Kidney (tissue), 13 donors: ENCODE measurements at regions not wholly inside any gene's neighbourhood (a gene's known extent, or its start where the extent isn't known, plus 50 kb on each side); places are given as distances from the start of the nearest gene placed in this dataset.

ENCODE experiments used
- DNase-seq, 5 donors: peaks; one replicate each; pipeline ENCODE4 v3.0.0-alpha.2; 2013 to 2020
- FAIRE-seq: peaks from 2 replicates; lab custom pipeline; 2012; peaks lifted over from hg19 to GRCh38; lab: Jason Lieb, UNC
- H3K27ac ChIP-seq, 2 donors: one replicate each; pipeline ENCODE4 v1.7.0; 2013; ENCODE audit warnings: low read depth in 2 of 2, low read length in 2 of 2, inconsistent platforms in 1 of 2
- H3K27me3 ChIP-seq: one replicate; pipeline ENCODE4 v1.7.1; 2013; ENCODE audit warnings: low read length, inconsistent platforms; ENCODE audit not compliant: control insufficient read depth, insufficient read depth
- H3K36me3 ChIP-seq, 3 donors: one replicate each; pipeline versions ENCODE4 v1.7.0 to v1.7.1; 2013; ENCODE audit warnings: low read length in 3 of 3, control low read depth in 1 of 3, inconsistent platforms in 1 of 3; ENCODE audit not compliant: insufficient read depth in 3 of 3, control insufficient read depth in 2 of 3
- H3K4me1 ChIP-seq, 3 donors: one replicate each; pipeline versions ENCODE4 v1.7.0 to v1.7.1; 2013; ENCODE audit warnings: low read length in 3 of 3, inconsistent platforms in 1 of 3, low read depth in 1 of 3; ENCODE audit not compliant: control insufficient read depth in 2 of 3, insufficient read depth in 2 of 3
- H3K4me3 ChIP-seq, 3 donors: one replicate each; pipeline versions ENCODE4 v1.7.0 to v1.8.1; 2013; ENCODE audit warnings: low read length in 3 of 3, control low read depth in 1 of 3, inconsistent platforms in 1 of 3
- H3K9ac ChIP-seq, 3 donors: one replicate each; pipeline versions ENCODE4 v1.7.0 to v1.7.1; 2013; ENCODE audit warnings: low read length in 3 of 3, control low read depth in 1 of 3, inconsistent platforms in 1 of 3
- H3K9me3 ChIP-seq, 3 donors: one replicate each; pipeline versions ENCODE4 v1.7.0 to v1.7.1; 2013; ENCODE audit warnings: low read length in 3 of 3, control low read depth in 1 of 3, inconsistent platforms in 1 of 3; ENCODE audit not compliant: control insufficient read depth in 2 of 3, insufficient read depth in 1 of 3
- CTCF ChIP-seq: IDR thresholded peaks from 3 replicates; pipeline ENCODE4 v1.5.1; 2012; ENCODE audit warnings: mild to moderate bottlenecking, moderate library complexity, borderline replicate concordance; ENCODE audit not compliant: insufficient read depth; ENCODE audit errors: extremely low read depth
- intact Hi-C: fragments of 100-400 bp; cut with DNase I; formaldehyde crosslinking; loops from one replicate; pipeline ENCODE4 v1.11.1; 2022
- donor health status: control.
- donor health status: control.
- donor health status: control.
- donor health status: control.
- donor health status: control.
- donor health status: DM: yes; HTN: yes; CAD: no.
- donor health status: Normal renal cell carcinoma (clear cell type).

GRCh38 chr9:1909322-1909721 is 105.8 kb upstream of the SMARCA2 start:
- no peak overlapping the region for H3K9ac ChIP-seq
- no peak overlapping the region for H3K27ac ChIP-seq
- H3K36me3 ChIP-seq: no peaks in the 10 kb centered on the region
- no peak for FAIRE-seq
- no peaks in the 10 kb centered on the region for H3K9me3 ChIP-seq
- no peak overlapping the region for H3K4me3 ChIP-seq
- no peaks in the 10 kb centered on the region for H3K4me1 ChIP-seq
- H3K27me3 ChIP-seq: no peaks in the 10 kb centered on the region
- no peak for DNase-seq
- intact Hi-C loops: no loop called here
- TF ChIP-seq CTCF: no peak

- no peak for DNase-seq
- H3K4me1 ChIP-seq: no peaks in the 10 kb centered on the region
- no peak overlapping the region for H3K4me3 ChIP-seq
- no peaks in the 10 kb centered on the region for H3K9me3 ChIP-seq
- H3K36me3 ChIP-seq: no peaks in the 10 kb centered on the region
- no peak overlapping the region for H3K9ac ChIP-seq
- FAIRE-seq: no peak
- H3K27me3 ChIP-seq: no peaks in the 10 kb centered on the region
- no peak overlapping the region for H3K27ac ChIP-seq
- no peak for TF ChIP-seq CTCF
- intact Hi-C loops: no loop called here
Measured at GRCh38 chr9:1910269-1910811, 104.8 kb upstream of the SMARCA2 start.

GRCh38 chr9:1913631-1914330 is 101.4 kb upstream of the SMARCA2 start:
- Histone ChIP-seq H3K9me3 (no peaks in the 10 kb centered on the region), H3K27me3 (no peaks in the 10 kb centered on the region), H3K9ac (no peak overlapping the region), H3K4me1 (no peaks in the 10 kb centered on the region), H3K27ac (no peak overlapping the region), H3K36me3 (no peaks in the 10 kb centered on the region), H3K4me3 (no peak overlapping the region)
- intact Hi-C loops: no loop called here
- no peak for FAIRE-seq
- DNase-seq: no peak
- no peak for TF ChIP-seq CTCF
